ENCODE measurements at regions not wholly inside any gene's neighbourhood (a gene's known extent, or its start where the extent isn't known, plus 50 kb on each side); places are given as distances from the start of the nearest gene placed in this dataset.

GRCh38 chr4:4719436-4719835 is 140.0 kb upstream of the MSX1 start:
- ChIA-PET CTCF (no interaction called here), POLR2A (no interaction called here), RAD21 (ENCODE audit: low non-redundant PET in 1 of 2, low total read pairs in 2 of 2, uncharacterized antibody in 2 of 2, unreplicated experiment in 2 of 2) (no interaction called here)
- intact Hi-C loops (cut with micrococcal nuclease): no loop called here
- no TSS peak for BruUV-seq (replicated peaks)
- Histone ChIP-seq H3K9me3 (ENCODE audit: control insufficient read depth in 1 of 2, insufficient read depth in 1 of 2, low read depth in 1 of 2, low read length in 2 of 2) (peaks cover 4 to 7% of the 10 kb centered on the region in 2 experiments; a peak in 2 of 4 replicates), H3K27ac (ENCODE audit: low read depth, low read length) (no peak overlapping the region), H2AFZ (ENCODE audit: low read depth, low read length, poor library complexity, severe bottlenecking) (no peak overlapping the region), H3K27me3 (ENCODE audit: insufficient read depth, low read length) (no peaks in the 10 kb centered on the region), H4K20me1 (ENCODE audit: insufficient read depth) (no peaks in the 10 kb centered on the region), H3K4me1 (ENCODE audit: control insufficient read depth in 1 of 2, insufficient read depth in 2 of 2, low read length in 2 of 2) (peaks cover 0 to 18% of the 10 kb centered on the region in 2 experiments; a peak in 1 of 4 replicates), H3K79me2 (ENCODE audit: insufficient read depth, low read length) (no peaks in the 10 kb centered on the region), H3K9me2 (ENCODE audit: insufficient read depth) (no peaks in the 10 kb centered on the region), H3K4me3 (replicated peaks in 1 of 2; ENCODE audit: low read depth in 1 of 2, low read length in 2 of 2) (no peak overlapping the region), H3K9ac (ENCODE audit: low read length) (no peak overlapping the region), H3K36me3 (ENCODE audit: control insufficient read depth in 1 of 2, insufficient read depth in 2 of 2, low read length in 2 of 2) (no peaks in the 10 kb centered on the region), H3K4me2 (ENCODE audit: low read length) (no peak overlapping the region)
- ATAC-seq (no peak), DNase-seq (ENCODE audit: low read depth, low spot score) (no peak)
- TF ChIP-seq ATF3 (IDR thresholded peaks at IDR 0.05): no peak
- no peak for TF ChIP-seq EZH2phosphoT487 (IDR thresholded peaks at IDR 0.05; ENCODE audit: borderline replicate concordance)
- TF ChIP-seq POLR2A (IDR thresholded peaks at IDR 0.05; ENCODE audit: borderline replicate concordance, extremely low read depth, insufficient read depth, insufficient read length): no peak
- no peak for TF ChIP-seq FOSL1 (IDR thresholded peaks at IDR 0.05; ENCODE audit: low read depth)
- no peak for TF ChIP-seq ZFX (IDR thresholded peaks at IDR 0.05)
- no peak for TF ChIP-seq SRF (IDR thresholded peaks at IDR 0.05; ENCODE audit: low read depth)
- TF ChIP-seq SIN3A (IDR thresholded peaks at IDR 0.05; ENCODE audit: low read depth): no peak
- no peak for TF ChIP-seq ELF1 (IDR thresholded peaks at IDR 0.05; ENCODE audit: borderline replicate concordance, low read depth)
- TF ChIP-seq EGR1 (IDR thresholded peaks at IDR 0.05; ENCODE audit: low read depth): no peak
- no peak for TF ChIP-seq SP1 (IDR thresholded peaks at IDR 0.05; ENCODE audit: low read depth)
- TF ChIP-seq EZH2 (IDR thresholded peaks at IDR 0.05): no peak
- TF ChIP-seq POLR2AphosphoS5 (IDR thresholded peaks at IDR 0.05; ENCODE audit: low read depth, low read length): no peak

DNA sequence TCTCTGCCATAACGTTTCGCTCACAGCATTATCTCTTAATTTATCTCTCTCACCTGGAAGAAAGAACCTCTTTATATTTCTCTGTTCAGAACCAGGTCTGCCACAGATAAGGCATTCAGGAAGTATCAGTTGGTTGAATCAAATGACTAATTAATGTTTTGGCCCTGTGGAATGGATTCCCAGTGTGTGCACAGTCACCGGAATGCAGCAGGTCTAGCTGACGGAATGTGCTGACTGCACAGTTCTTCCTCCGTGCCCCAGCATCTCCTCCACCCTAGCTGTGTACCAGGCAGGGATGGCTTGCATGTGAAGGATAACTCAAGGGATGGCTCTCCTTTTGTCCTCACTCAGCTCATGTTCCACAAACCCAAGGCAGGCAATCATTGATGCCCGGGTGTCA is 141.8 kb upstream of the MSX1 start:
- Histone ChIP-seq H3K4me2 (ENCODE audit: low read length) (no peak overlapping the region), H4K20me1 (ENCODE audit: insufficient read depth) (no peaks in the 10 kb centered on the region), H3K4me1 (ENCODE audit: control insufficient read depth in 1 of 2, insufficient read depth in 2 of 2, low read length in 2 of 2) (peaks cover 3 to 33% of the 10 kb centered on the region in 2 experiments; a peak in 3 of 4 replicates), H3K9me2 (ENCODE audit: insufficient read depth) (no peaks in the 10 kb centered on the region), H2AFZ (ENCODE audit: low read depth, low read length, poor library complexity, severe bottlenecking) (no peak overlapping the region), H3K4me3 (replicated peaks in 1 of 2; ENCODE audit: low read depth in 1 of 2, low read length in 2 of 2) (no peak overlapping the region), H3K27ac (ENCODE audit: low read depth, low read length) (no peak overlapping the region), H3K27me3 (ENCODE audit: insufficient read depth, low read length) (no peaks in the 10 kb centered on the region), H3K36me3 (ENCODE audit: control insufficient read depth in 1 of 2, insufficient read depth in 2 of 2, low read length in 2 of 2) (no peaks in the 10 kb centered on the region), H3K9me3 (ENCODE audit: control insufficient read depth in 1 of 2, insufficient read depth in 1 of 2, low read depth in 1 of 2, low read length in 2 of 2) (peaks cover 0 to 4% of the 10 kb centered on the region in 2 experiments; a peak in 1 of 4 replicates), H3K79me2 (ENCODE audit: insufficient read depth, low read length) (no peaks in the 10 kb centered on the region), H3K9ac (ENCODE audit: low read length) (no peak overlapping the region)
- intact Hi-C loops (cut with micrococcal nuclease): no loop called here
- ATAC-seq (no peak), DNase-seq (ENCODE audit: low read depth, low spot score) (no peak)
- ChIA-PET RAD21 (ENCODE audit: low non-redundant PET in 1 of 2, low total read pairs in 2 of 2, uncharacterized antibody in 2 of 2, unreplicated experiment in 2 of 2) (no interaction called here), POLR2A (no interaction called here), CTCF (no interaction called here)
- BruUV-seq (replicated peaks): no TSS peak
- TF ChIP-seq CBX3 (IDR thresholded peaks at IDR 0.05; ENCODE audit: low read depth): no peak
- no peak for TF ChIP-seq REST (IDR thresholded peaks at IDR 0.05; ENCODE audit: low read depth)
- no peak for TF ChIP-seq EZH2 (IDR thresholded peaks at IDR 0.05)
- no peak for TF ChIP-seq POLR2A (IDR thresholded peaks at IDR 0.05; ENCODE audit: borderline replicate concordance, extremely low read depth, insufficient read depth, insufficient read length)
- no peak for TF ChIP-seq FOSL1 (IDR thresholded peaks at IDR 0.05; ENCODE audit: low read depth)
- TF ChIP-seq RAD21 (IDR thresholded peaks at IDR 0.05; ENCODE audit: low read depth): no peak
- TF ChIP-seq, protein P1, sequence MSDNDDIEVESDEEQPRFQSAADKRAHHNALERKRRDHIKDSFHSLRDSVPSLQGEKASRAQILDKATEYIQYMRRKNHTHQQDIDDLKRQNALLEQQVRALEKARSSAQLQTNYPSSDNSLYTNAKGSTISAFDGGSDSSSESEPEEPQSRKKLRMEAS (IDR thresholded peaks at IDR 0.05): no peak
- no peak for TF ChIP-seq ELF1 (IDR thresholded peaks at IDR 0.05; ENCODE audit: borderline replicate concordance, low read depth)
- no peak for TF ChIP-seq JUND (IDR thresholded peaks at IDR 0.05)
- TF ChIP-seq, protein P2, sequence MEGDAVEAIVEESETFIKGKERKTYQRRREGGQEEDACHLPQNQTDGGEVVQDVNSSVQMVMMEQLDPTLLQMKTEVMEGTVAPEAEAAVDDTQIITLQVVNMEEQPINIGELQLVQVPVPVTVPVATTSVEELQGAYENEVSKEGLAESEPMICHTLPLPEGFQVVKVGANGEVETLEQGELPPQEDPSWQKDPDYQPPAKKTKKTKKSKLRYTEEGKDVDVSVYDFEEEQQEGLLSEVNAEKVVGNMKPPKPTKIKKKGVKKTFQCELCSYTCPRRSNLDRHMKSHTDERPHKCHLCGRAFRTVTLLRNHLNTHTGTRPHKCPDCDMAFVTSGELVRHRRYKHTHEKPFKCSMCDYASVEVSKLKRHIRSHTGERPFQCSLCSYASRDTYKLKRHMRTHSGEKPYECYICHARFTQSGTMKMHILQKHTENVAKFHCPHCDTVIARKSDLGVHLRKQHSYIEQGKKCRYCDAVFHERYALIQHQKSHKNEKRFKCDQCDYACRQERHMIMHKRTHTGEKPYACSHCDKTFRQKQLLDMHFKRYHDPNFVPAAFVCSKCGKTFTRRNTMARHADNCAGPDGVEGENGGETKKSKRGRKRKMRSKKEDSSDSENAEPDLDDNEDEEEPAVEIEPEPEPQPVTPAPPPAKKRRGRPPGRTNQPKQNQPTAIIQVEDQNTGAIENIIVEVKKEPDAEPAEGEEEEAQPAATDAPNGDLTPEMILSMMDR (IDR thresholded peaks at IDR 0.05 in 2 of 3, conservative IDR thresholded peaks at IDR 0.05 in 1 of 3; ENCODE audit: borderline replicate concordance in 1 of 3, insufficient read depth in 1 of 3, low read depth in 2 of 3, low read length in 2 of 3): no peak
- TF ChIP-seq SIN3A (IDR thresholded peaks at IDR 0.05; ENCODE audit: low read depth): no peak
- TF ChIP-seq EGR1 (IDR thresholded peaks at IDR 0.05; ENCODE audit: low read depth): no peak
